Choroid plexus epithelial cell (primary cell): ENCODE measurements at regions not wholly inside any gene's neighbourhood (a gene's known extent, or its start where the extent isn't known, plus 50 kb on each side); places are given as distances from the start of the nearest gene placed in this dataset.

ENCODE experiments used
- DNase-seq: peaks from one replicate; pipeline ENCODE4 v3.0.0-alpha.2; 2010; ENCODE audit warnings: low read depth
- H3K4me3 ChIP-seq: 2 replicates; pipeline ENCODE4 v1.5.1; 2011; ENCODE audit warnings: low read depth, mild to moderate bottlenecking, control low read depth, low read length, moderate library complexity
- TF ChIP-seq, protein P1 (sequence below): conservative IDR thresholded peaks from 2 replicates; pipeline ENCODE4 v1.5.1; 2011; ENCODE audit warnings: low read depth, mild to moderate bottlenecking, control low read depth, inconsistent platforms, low read length, moderate library complexity

GRCh38 chr13:33392794-33393405 lies 107.3 kb upstream of the STARD13 start:
- TF ChIP-seq, protein P1, sequence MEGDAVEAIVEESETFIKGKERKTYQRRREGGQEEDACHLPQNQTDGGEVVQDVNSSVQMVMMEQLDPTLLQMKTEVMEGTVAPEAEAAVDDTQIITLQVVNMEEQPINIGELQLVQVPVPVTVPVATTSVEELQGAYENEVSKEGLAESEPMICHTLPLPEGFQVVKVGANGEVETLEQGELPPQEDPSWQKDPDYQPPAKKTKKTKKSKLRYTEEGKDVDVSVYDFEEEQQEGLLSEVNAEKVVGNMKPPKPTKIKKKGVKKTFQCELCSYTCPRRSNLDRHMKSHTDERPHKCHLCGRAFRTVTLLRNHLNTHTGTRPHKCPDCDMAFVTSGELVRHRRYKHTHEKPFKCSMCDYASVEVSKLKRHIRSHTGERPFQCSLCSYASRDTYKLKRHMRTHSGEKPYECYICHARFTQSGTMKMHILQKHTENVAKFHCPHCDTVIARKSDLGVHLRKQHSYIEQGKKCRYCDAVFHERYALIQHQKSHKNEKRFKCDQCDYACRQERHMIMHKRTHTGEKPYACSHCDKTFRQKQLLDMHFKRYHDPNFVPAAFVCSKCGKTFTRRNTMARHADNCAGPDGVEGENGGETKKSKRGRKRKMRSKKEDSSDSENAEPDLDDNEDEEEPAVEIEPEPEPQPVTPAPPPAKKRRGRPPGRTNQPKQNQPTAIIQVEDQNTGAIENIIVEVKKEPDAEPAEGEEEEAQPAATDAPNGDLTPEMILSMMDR, result no peak
- no peak for DNase-seq
- no peak overlapping the region for H3K4me3 ChIP-seq

DNA sequence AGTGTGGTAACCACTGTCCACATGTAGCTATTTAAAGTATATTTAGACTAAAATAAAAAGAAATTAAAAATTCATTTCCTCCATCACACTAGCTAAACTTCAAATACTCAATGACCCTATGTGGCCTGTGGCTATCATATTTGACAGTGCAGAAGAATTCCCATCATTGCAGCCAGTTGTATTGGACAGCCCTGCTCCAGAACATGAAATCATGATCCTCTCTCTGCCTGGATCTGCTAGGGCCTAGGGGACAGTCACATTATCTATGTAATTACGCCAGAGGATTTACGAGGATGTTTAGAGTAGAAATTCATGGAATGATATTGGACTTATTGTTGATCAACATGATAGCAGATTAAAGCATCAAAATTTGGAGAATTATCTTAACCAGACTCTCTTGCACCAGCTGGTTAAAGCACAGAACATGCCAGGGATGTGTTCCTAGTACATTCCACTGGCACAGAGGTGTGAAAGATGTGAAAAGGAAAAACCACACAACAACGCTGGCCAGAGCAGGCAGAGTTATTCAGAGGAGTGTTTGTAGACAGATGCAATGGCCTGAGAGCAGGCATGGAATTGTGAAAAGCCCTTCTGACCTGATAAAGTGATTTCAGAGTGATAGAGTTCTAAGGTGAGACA lies 108.9 kb upstream of the STARD13 start:
- DNase-seq, result no peak
- TF ChIP-seq, protein P1, result no peak
- H3K4me3 ChIP-seq, result no peak overlapping the region

GRCh38 chr13:33401238-33401637 lies 115.7 kb upstream of the STARD13 start:
- no peak for DNase-seq
- no peak overlapping the region for H3K4me3 ChIP-seq
- TF ChIP-seq, protein P1, result no peak

GRCh38 chr13:33402975-33403374 lies 117.4 kb upstream of the STARD13 start:
- no peak overlapping the region for H3K4me3 ChIP-seq
- DNase-seq, result no peak
- TF ChIP-seq, protein P1, result no peak

- TF ChIP-seq, protein P1, result no peak
- DNase-seq, result no peak
- no peak overlapping the region for H3K4me3 ChIP-seq
Measured at GRCh38 chr13:33403807-33404362, 118.3 kb upstream of the STARD13 start.

DNA sequence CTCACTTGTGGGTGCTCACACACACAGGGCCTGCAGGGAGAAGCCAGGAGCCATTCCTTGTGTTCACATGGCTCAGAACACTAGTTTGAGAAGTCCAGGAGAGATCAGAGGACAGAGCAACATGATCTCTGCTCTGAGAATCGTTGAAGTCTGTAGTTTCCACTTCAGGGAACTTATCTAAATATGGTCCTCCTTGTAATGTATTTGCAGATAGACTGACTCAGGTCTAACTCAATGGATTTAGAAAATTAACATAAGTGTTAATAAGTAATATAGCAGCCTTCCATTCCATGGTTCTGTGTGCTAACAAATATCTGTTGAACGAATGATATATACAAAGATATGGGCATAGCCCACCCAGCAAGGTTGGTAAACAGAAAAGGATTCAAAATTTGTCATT lies 119.8 kb upstream of the STARD13 start:
- TF ChIP-seq, protein P1, result no peak
- no peak for DNase-seq
- no peak overlapping the region for H3K4me3 ChIP-seq
